G401 (cell line): ENCODE measurements at regions not wholly inside any gene's neighbourhood (a gene's known extent, or its start where the extent isn't known, plus 50 kb on each side); places are given as distances from the start of the nearest gene placed in this dataset.

Source experiments
- DNase-seq: peaks from one replicate; pipeline ENCODE4 v3.0.0-alpha.2; 2015; ENCODE audit warnings: low spot score
- in situ Hi-C: cut with HindIII; loops from 2 replicates; pipeline ENCODE4 v1.10.0; 2016; ENCODE audit warnings: low sequenced_read_pairs, mixed read lengths

- no peak for DNase-seq
- in situ Hi-C loops: no loop called here
Observed at GRCh38 chr6:164455835-164456234, 853.6 kb downstream of the C6orf118 start.

GRCh38 chr6:164453835-164454234, 855.6 kb downstream of the C6orf118 start:
- in situ Hi-C loops: no loop called here
- no peak for DNase-seq

DNA sequence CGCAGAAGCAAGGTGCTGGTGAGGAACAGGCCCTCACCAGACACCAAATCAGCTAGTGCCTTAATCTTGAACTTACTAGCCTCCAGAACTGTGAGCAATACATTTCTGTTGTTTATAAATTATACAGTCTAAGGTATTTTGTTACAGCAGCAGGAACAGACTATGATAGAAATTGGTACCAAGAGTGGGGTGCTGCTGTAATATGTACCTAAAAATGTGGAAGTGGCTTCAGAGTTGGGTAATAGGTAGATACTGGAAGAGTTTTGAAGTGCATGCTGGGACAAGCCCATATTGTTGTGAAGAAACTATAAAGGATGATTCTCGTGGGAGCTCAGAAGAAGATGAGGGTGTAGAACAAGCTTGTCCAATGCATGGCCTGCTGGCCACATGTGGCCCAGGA, 866.8 kb downstream of the C6orf118 start:
- in situ Hi-C loops: no loop called here
- no peak for DNase-seq

GRCh38 chr6:164439331-164439730, 870.1 kb downstream of the C6orf118 start:
- in situ Hi-C loops: no loop called here
- no peak for DNase-seq

GRCh38 chr6:164436976-164437375, 872.4 kb downstream of the C6orf118 start:
- in situ Hi-C loops: no loop called here

DNA sequence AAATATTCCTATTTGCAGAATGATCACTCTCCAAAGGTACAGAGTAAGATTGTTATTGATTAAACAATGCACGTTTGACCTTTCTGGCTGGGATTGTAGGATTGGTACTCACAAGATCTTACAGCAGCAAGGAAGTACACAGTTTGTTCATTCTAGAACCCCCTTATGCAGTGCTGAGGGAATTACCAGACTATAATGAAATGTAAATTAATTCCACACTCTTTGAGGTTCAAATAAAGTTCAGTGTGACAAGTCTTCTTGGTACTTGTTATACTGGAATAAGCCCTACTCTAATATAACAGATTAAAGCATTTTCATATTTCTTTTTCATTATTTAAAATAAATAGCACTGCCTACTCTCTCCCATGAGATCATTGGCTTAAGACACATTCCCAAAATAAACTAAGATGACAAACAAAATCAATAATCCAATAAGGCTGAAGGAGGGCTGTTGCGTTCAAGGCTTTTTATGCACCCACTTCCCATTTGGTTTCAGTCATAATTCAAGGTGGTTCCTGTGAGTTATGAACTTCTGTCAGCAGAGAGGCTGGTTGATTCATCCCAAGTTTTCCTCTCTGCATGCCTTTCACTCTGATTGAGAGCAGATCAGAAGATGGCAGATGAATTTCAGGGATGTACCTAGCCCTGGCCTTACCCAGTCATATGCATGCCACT, 881.5 kb downstream of the C6orf118 start:
- in situ Hi-C loops: no loop called here

More at GRCh38 chr6:164436976-164437375, 872.4 kb downstream of the C6orf118 start:
- no peak for DNase-seq

GRCh38 chr6:164424489-164424888, 884.9 kb downstream of the C6orf118 start:
- DNase-seq: no peak
- in situ Hi-C loops: no loop called here

More for the DNA sequence above, 881.5 kb downstream of the C6orf118 start:
- DNase-seq: no peak

DNA sequence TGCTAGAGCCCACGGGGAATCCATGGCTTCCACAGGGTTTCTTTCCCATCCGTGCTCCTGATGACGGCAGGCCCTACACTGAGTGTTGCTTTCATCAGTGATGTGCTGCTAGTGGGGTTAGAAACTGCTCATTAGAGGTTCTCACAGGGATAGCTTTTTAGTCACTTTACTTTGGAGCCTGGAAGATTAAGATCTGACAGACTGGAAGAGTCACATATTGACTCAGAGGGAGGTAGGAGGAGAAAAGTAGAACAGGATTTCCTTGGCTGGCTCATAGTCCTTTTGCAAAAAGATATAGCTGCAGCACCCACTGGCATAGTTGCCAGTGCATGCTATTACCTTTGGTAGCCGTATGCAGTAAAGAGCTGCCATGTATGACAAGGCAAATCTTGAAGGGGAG, 890.3 kb downstream of the C6orf118 start:
- in situ Hi-C loops: no loop called here
- DNase-seq: no peak

DNA sequence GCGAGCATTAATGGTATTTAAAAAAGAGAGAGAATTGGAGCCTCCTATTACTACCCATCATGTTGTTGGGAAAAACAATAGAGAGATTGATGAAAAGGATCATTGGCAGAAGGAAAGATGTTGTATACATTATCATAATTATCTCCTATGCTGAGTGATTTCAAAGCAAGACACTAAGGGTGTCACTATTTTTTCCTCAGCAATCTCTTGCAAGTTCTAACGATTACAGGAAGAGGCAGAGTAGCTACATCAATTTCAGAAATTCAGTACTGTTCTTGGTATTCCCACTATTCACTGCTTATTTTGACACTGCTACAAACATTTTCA, 891.2 kb downstream of the C6orf118 start:
- in situ Hi-C loops: no loop called here
- DNase-seq: no peak

DNA sequence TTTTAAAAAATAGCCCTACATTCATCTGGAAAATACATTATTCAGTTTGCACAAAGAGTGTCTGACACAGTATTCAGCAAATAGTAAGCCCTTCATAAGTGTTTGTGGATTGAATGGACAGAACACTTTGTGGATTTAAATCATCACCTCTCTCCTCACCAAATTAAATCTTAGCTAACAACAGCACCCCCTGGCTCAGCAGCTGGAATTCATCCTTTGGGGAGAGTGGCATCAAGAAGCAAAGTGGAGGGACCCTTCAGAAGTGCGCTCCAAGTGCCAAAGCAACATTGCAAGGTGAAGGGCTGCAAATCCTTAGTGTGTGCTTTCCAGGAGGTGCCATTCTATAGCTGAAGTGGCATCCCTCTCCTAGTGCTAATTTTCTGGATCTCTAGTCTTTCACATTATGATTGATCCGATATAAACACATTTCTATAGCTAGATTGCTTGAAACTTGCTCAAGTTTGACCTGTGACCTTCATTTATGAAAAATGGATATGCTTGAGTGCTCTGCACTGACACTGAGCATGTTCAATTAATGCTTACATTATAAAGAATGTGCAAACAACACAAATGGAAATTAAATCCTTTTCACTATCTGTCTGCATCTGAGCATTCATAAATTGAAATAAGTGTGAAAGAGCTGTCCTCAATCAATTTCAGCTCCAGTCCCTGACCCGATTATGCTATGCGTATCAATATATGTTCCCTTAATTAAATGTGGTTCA, 891.7 kb downstream of the C6orf118 start:
- in situ Hi-C loops: no loop called here
- DNase-seq: no peak

GRCh38 chr6:164415832-164416563, 893.4 kb downstream of the C6orf118 start:
- in situ Hi-C loops: no loop called here
- DNase-seq: no peak

GRCh38 chr6:164414695-164415094, 894.7 kb downstream of the C6orf118 start:
- in situ Hi-C loops: no loop called here
- DNase-seq: no peak

GRCh38 chr6:164412566-164412965, 896.8 kb downstream of the C6orf118 start:
- no peak for DNase-seq
- in situ Hi-C loops: no loop called here

DNA sequence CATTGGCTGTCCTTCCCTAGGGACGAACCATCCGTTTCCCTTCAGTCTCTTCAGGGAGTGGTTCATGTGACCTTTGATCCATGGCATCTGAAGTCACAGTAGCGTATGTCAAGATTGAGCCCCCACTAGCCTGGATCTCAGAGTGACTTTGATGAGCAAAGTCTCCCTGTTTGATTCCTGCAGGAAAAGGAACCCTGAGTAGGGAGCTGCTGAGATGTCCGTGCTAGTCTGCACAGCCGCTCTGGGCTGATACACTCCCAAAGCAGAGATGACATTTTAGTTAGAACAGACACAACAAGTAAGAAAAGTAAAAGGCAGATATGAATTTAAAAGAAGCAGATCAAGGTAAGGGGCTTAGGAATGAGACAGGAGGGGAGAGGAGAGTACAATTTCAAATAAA, 899.4 kb downstream of the C6orf118 start:
- DNase-seq: no peak
- in situ Hi-C loops: no loop called here

- no peak for DNase-seq
- in situ Hi-C loops: no loop called here
Observed at GRCh38 chr6:164409309-164410009, 899.9 kb downstream of the C6orf118 start.

- in situ Hi-C loops: no loop called here
- DNase-seq: no peak
Observed at GRCh38 chr6:164408868-164409267, 900.5 kb downstream of the C6orf118 start.

DNA sequence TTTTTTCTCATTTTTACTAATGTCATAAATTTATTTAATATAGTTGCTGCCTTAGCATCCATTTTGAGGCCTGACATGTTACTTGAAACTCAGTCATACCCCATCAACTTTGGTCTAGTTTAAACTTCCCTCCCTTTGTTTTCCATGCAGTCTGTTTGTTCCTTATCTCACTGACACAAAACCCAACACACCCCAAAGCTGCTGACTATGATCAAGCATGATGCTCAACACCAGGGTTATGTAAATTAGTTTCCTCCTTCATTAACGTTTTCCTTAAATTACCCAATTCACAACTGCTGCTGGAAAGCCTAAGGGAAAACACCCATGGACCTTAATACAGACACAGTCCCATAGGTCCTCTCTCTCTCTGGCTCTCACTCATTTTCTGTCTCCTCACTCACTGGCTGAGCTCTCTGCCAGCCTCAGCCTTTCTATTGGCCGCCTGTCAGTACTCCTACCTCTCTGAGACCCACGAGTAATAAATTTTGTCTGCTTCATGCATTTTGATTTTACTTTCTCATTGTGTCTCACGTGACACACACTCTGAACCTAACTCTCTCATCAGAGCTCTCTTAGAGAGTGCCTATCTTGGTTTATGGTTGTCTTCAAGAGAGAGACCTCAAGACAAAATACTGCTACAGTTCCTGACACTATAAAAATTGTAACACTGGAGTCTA, 904.5 kb downstream of the C6orf118 start:
- DNase-seq: no peak
- in situ Hi-C loops: no loop called here

GRCh38 chr6:164401871-164402270, 907.5 kb downstream of the C6orf118 start:
- in situ Hi-C loops: no loop called here
- DNase-seq: no peak

DNA sequence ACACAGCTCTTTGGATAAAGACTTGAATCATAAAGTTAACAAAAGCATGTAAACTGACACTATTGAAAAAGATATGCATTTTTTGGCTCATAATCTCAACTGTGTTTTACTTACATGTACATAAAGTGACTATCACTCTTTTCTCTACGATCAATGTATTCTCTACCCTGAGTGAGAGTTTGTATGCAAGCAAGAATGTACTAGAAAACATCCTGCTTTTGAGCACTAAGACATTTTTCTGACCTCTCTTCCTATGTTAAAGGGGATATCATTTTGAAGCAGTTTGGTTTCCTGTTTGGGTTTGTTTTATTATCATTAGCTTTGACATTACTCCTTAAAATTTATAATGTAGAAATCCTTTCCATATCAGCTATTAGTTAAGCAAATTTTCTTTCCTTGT, 910.8 kb downstream of the C6orf118 start:
- in situ Hi-C loops: no loop called here
- no peak for DNase-seq
